Activated CD4-positive, alpha-beta T cell treated with anti-CD3 and anti-CD28 coated beads for 4 hours (primary cell): ENCODE measurements at regions not wholly inside any gene's neighbourhood (a gene's known extent, or its start where the extent isn't known, plus 50 kb on each side); places are given as distances from the start of the nearest gene placed in this dataset.

Experiments used
- DNase-seq, 2 donors: peaks; one replicate each; pipeline ENCODE4 v3.0.0-alpha.2; 2020

- DNase-seq = no peak
Observed at GRCh38 chr17:62913991-62914570, 52.0 kb upstream of the TANC2 start.

GRCh38 chr17:62912363-62912762 is 53.7 kb upstream of the TANC2 start:
- no peak for DNase-seq

- no peak for DNase-seq
Observed at GRCh38 chr17:62911114-62911513, 54.9 kb upstream of the TANC2 start.

GRCh38 chr17:62910277-62910676 is 55.8 kb upstream of the TANC2 start:
- DNase-seq = no peak

GRCh38 chr17:62907961-62908360 is 58.1 kb upstream of the TANC2 start:
- DNase-seq = no peak

- no peak for DNase-seq
Observed at GRCh38 chr17:62906881-62907280, 59.2 kb upstream of the TANC2 start.

GRCh38 chr17:62905233-62905632 is 60.8 kb upstream of the TANC2 start:
- DNase-seq = no peak

- no peak for DNase-seq
Observed at GRCh38 chr17:62902531-62903220, 63.4 kb upstream of the TANC2 start.

GRCh38 chr17:62901544-62901943 is 64.5 kb upstream of the TANC2 start:
- no peak for DNase-seq

- no peak for DNase-seq
Observed at GRCh38 chr17:62900096-62900495, 65.9 kb upstream of the TANC2 start.

- DNase-seq = no peak
Observed at GRCh38 chr17:62899361-62899760, 66.7 kb upstream of the TANC2 start.

- no peak for DNase-seq
Observed at GRCh38 chr17:62898239-62898864, 67.7 kb upstream of the TANC2 start.

GRCh38 chr17:62897706-62898105 is 68.3 kb upstream of the TANC2 start:
- no peak for DNase-seq

- no peak for DNase-seq
Observed at GRCh38 chr17:62895320-62896301, 70.4 kb upstream of the TANC2 start.

- DNase-seq = peak; percentile 1 to 5
Observed at GRCh38 chr17:62892870-62893338, 73.1 kb upstream of the TANC2 start.

- no peak for DNase-seq
Observed at GRCh38 chr17:62892061-62892675, 73.9 kb upstream of the TANC2 start.

GRCh38 chr17:62891659-62892058 is 74.4 kb upstream of the TANC2 start:
- no peak for DNase-seq

- no peak for DNase-seq
Observed at GRCh38 chr17:62888765-62889164, 77.3 kb upstream of the TANC2 start.

GRCh38 chr17:62888148-62888547 is 77.9 kb upstream of the TANC2 start:
- DNase-seq = no peak

- DNase-seq = no peak
Observed at GRCh38 chr17:62887437-62887836, 78.6 kb upstream of the TANC2 start.

- no peak for DNase-seq
Observed at GRCh38 chr17:62884781-62885180, 76.7 kb upstream of the MARCHF10 start.

GRCh38 chr17:62882878-62883277 is 74.8 kb upstream of the MARCHF10 start:
- no peak for DNase-seq

- DNase-seq = no peak
Observed at GRCh38 chr17:62882284-62882683, 74.2 kb upstream of the MARCHF10 start.
